Body of pancreas (tissue), 4 donors: ENCODE measurements at regions not wholly inside any gene's neighbourhood (a gene's known extent, or its start where the extent isn't known, plus 50 kb on each side); places are given as distances from the start of the nearest gene placed in this dataset.

Experiments
- CTCF ChIP-seq, 7 experiments: fragments of 450-650 bp in 4 of 7; fragments of 200-600 bp in 3 of 7; sonication (generic) in 3 of 7; IDR thresholded peaks; one replicate each; pipeline ENCODE4 v1.5.1; 2016 to 2019; ENCODE audit warnings: antibody characterized with exemption in 7 of 7
- POLR2A ChIP-seq, 3 donors: fragments of 450-650 bp; IDR thresholded peaks; one replicate each; pipeline ENCODE4 v1.6.1; 2016; ENCODE audit warnings: antibody characterized with exemption in 3 of 3, mild to moderate bottlenecking in 2 of 3

GRCh38 chr3:43792904-43793303 lies 102.2 kb downstream of the ABHD5 start:
- TF ChIP-seq CTCF (IDR thresholded peaks at IDR 0.05) (no peak), POLR2A (IDR thresholded peaks at IDR 0.05) (no peak)
